ENCODE measurements at regions not wholly inside any gene's neighbourhood (a gene's known extent, or its start where the extent isn't known, plus 50 kb on each side); places are given as distances from the start of the nearest gene placed in this dataset.
A peak's percentile ranks its signal among the peaks of the same experiment; 100 is the strongest.
"Not testable (repeated sequence)": the region's sequence is repeated elsewhere in the genome, so short reads cannot be mapped to it uniquely, and the experiment has no call there.

DNA sequence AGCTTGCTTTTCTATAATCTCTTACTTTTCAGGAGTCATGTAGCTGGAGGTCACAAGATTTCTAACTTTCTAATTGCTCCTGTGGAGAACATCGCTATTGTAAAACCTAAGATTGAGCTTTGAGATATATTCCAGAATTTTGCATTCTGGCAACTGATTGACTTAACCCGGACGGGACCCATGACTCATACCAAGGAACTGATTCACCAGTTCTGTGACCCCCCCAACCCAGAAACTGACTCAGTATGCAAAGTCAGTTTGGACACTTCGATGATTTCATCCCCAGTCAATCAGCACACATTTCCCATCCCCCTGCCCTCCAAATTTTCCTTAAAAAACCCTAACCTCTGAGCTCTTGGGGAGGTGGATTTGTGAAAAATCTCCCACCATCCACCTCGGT is 396.5 kb upstream of the GBE1 start:
- Histone ChIP-seq H3K36me3 (ENCODE audit: control insufficient read depth, insufficient read depth, low read length, severe bottlenecking) (no peaks in the 10 kb centered on the region), H3K27me3 (replicated peaks; ENCODE audit: control insufficient read depth, insufficient read depth, low read length) (no peaks in the 10 kb centered on the region), H3K4me1 (ENCODE audit: control insufficient read depth, insufficient read depth, low read length) (peaks cover 11% of the 10 kb centered on the region), H3K9me3 (ENCODE audit: control insufficient read depth, low read length) (no peaks in the 10 kb centered on the region), H3K4me3 (ENCODE audit: low read length) (no peak overlapping the region), H3K9ac (ENCODE audit: low read length) (no peak overlapping the region)
- DNase-seq (ENCODE audit: low read depth): peak; percentile 48

GRCh38 chr3:82153892-82154291 is 392.4 kb upstream of the GBE1 start:
- H3K9me3 ChIP-seq (ENCODE audit: control insufficient read depth, low read length); H3K27me3 ChIP-seq (replicated peaks; ENCODE audit: control insufficient read depth, insufficient read depth, low read length); DNase-seq (ENCODE audit: low read depth); H3K36me3 ChIP-seq (ENCODE audit: control insufficient read depth, insufficient read depth, low read length, severe bottlenecking); H3K4me3 ChIP-seq (ENCODE audit: low read length); H3K9ac ChIP-seq (ENCODE audit: low read length): not testable (repeated sequence)
- peaks cover 11% of the 10 kb centered on the region for H3K4me1 ChIP-seq (ENCODE audit: control insufficient read depth, insufficient read depth, low read length)

GRCh38 chr3:82145742-82146141 is 384.3 kb upstream of the GBE1 start:
- Histone ChIP-seq H3K9me3 (ENCODE audit: control insufficient read depth, low read length) (no peaks in the 10 kb centered on the region), H3K36me3 (ENCODE audit: control insufficient read depth, insufficient read depth, low read length, severe bottlenecking) (no peaks in the 10 kb centered on the region), H3K27me3 (replicated peaks; ENCODE audit: control insufficient read depth, insufficient read depth, low read length) (no peaks in the 10 kb centered on the region), H3K9ac (ENCODE audit: low read length) (no peak overlapping the region), H3K4me3 (ENCODE audit: low read length) (no peak overlapping the region), H3K4me1 (ENCODE audit: control insufficient read depth, insufficient read depth, low read length) (no peaks in the 10 kb centered on the region)
- no peak for DNase-seq (ENCODE audit: low read depth)

- Histone ChIP-seq H3K4me3 (ENCODE audit: low read length) (no peak overlapping the region), H3K9ac (ENCODE audit: low read length) (no peak overlapping the region), H3K36me3 (ENCODE audit: control insufficient read depth, insufficient read depth, low read length, severe bottlenecking) (no peaks in the 10 kb centered on the region), H3K9me3 (ENCODE audit: control insufficient read depth, low read length) (no peaks in the 10 kb centered on the region), H3K27me3 (replicated peaks; ENCODE audit: control insufficient read depth, insufficient read depth, low read length) (no peaks in the 10 kb centered on the region), H3K4me1 (ENCODE audit: control insufficient read depth, insufficient read depth, low read length) (no peaks in the 10 kb centered on the region)
- no peak for DNase-seq (ENCODE audit: low read depth)
These were observed 383.4 kb upstream of the GBE1 start for GRCh38 chr3:82144811-82145210.

DNA sequence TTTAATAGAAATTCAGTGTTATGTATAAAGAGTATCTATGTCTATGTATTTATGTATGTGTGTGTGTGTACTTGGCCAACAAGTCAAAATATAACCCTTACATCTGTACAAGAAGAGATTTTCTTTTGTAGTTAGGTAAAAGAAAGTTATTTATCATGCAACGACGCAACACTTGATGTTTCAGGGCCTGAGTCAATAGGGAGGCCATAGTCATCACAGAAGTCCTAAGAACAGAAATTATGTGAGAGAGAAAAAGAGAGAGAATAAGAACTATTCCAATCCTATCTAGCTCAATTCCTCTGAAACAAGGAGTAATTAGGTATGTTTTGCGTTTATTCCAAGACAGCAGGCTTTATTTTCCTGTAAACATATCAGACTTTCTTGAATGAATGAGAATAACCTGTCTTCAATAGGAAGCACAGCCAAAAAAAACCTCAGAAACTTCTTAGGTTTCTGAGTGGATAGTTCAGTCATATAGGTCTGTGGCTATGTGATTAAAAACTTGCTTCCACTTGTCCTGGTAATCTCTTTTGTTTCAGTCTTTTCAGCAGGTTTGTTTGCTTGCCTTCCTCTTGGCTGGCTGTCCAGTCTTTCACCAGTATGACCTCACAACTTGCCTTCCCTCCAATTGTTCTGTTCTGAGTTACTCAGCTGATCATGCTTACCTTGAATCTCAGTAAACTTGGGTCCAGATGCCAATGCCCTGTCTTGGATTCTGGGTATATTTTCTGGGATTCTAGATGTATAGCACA is 382.4 kb upstream of the GBE1 start:
- no peaks in the 10 kb centered on the region for H3K9me3 ChIP-seq (ENCODE audit: control insufficient read depth, low read length)
- no peaks in the 10 kb centered on the region for H3K27me3 ChIP-seq (replicated peaks; ENCODE audit: control insufficient read depth, insufficient read depth, low read length)
- no peaks in the 10 kb centered on the region for H3K4me1 ChIP-seq (ENCODE audit: control insufficient read depth, insufficient read depth, low read length)
- no peak overlapping the region for H3K4me3 ChIP-seq (ENCODE audit: low read length)
- H3K9ac ChIP-seq (ENCODE audit: low read length): no peak overlapping the region
- H3K36me3 ChIP-seq (ENCODE audit: control insufficient read depth, insufficient read depth, low read length, severe bottlenecking): no peaks in the 10 kb centered on the region
- DNase-seq (ENCODE audit: low read depth): no peak

- DNase-seq (ENCODE audit: low read depth): no peak
- Histone ChIP-seq H3K36me3 (ENCODE audit: control insufficient read depth, insufficient read depth, low read length, severe bottlenecking) (no peaks in the 10 kb centered on the region), H3K9me3 (ENCODE audit: control insufficient read depth, low read length) (no peaks in the 10 kb centered on the region), H3K27me3 (replicated peaks; ENCODE audit: control insufficient read depth, insufficient read depth, low read length) (no peaks in the 10 kb centered on the region), H3K4me1 (ENCODE audit: control insufficient read depth, insufficient read depth, low read length) (no peaks in the 10 kb centered on the region), H3K9ac (ENCODE audit: low read length) (no peak overlapping the region), H3K4me3 (ENCODE audit: low read length) (no peak overlapping the region)
These were observed 380.1 kb upstream of the GBE1 start for GRCh38 chr3:82141592-82141991.

DNA sequence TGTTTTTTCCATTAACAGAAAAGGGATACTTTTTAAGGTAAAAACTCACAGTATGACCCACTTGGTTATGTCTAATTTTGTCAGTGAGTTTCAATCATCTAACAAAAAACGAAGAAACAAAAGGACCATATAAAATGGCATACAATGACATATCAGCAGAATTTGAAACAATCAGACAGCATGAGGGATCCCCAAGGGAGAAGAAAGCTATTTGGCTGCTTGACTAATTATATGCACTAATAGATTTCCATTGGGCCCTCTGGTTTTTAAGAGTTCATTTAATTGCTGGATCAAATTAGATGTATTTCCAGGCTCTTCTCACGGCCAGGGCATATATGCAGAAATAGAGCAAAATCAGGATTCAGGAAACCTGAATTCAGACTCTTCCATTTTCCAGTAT is 376.4 kb upstream of the GBE1 start:
- no peaks in the 10 kb centered on the region for H3K4me1 ChIP-seq (ENCODE audit: control insufficient read depth, insufficient read depth, low read length)
- no peaks in the 10 kb centered on the region for H3K36me3 ChIP-seq (ENCODE audit: control insufficient read depth, insufficient read depth, low read length, severe bottlenecking)
- no peak overlapping the region for H3K4me3 ChIP-seq (ENCODE audit: low read length)
- H3K9ac ChIP-seq (ENCODE audit: low read length): no peak overlapping the region
- no peaks in the 10 kb centered on the region for H3K9me3 ChIP-seq (ENCODE audit: control insufficient read depth, low read length)
- no peaks in the 10 kb centered on the region for H3K27me3 ChIP-seq (replicated peaks; ENCODE audit: control insufficient read depth, insufficient read depth, low read length)
- no peak for DNase-seq (ENCODE audit: low read depth)

DNA sequence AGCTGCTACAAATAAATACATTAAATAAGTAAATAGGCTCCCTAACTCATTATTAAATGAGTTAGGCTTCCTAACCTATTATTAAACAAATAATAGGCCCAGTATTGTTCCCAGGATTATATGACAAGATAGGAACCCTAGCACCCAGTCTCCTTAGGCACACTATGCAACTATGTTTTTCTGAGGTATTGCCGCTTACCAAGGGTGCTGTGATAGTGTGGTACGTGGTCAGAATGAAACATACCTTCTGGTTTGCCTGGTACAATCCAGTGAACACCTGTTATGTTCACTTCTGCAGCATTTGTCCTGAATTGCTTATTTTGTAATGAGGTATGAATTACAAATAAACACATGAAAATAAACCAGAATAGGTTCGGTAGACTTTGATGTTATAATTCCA is 375.6 kb upstream of the GBE1 start:
- Histone ChIP-seq H3K4me3 (ENCODE audit: low read length) (no peak overlapping the region), H3K27me3 (replicated peaks; ENCODE audit: control insufficient read depth, insufficient read depth, low read length) (no peaks in the 10 kb centered on the region), H3K9me3 (ENCODE audit: control insufficient read depth, low read length) (no peaks in the 10 kb centered on the region), H3K4me1 (ENCODE audit: control insufficient read depth, insufficient read depth, low read length) (no peaks in the 10 kb centered on the region), H3K9ac (ENCODE audit: low read length) (no peak overlapping the region), H3K36me3 (ENCODE audit: control insufficient read depth, insufficient read depth, low read length, severe bottlenecking) (no peaks in the 10 kb centered on the region)
- DNase-seq (ENCODE audit: low read depth): no peak

- Histone ChIP-seq H3K9me3 (ENCODE audit: control insufficient read depth, low read length) (no peaks in the 10 kb centered on the region), H3K27me3 (replicated peaks; ENCODE audit: control insufficient read depth, insufficient read depth, low read length) (no peaks in the 10 kb centered on the region), H3K4me3 (ENCODE audit: low read length) (no peak overlapping the region), H3K9ac (ENCODE audit: low read length) (no peak overlapping the region), H3K36me3 (ENCODE audit: control insufficient read depth, insufficient read depth, low read length, severe bottlenecking) (no peaks in the 10 kb centered on the region), H3K4me1 (ENCODE audit: control insufficient read depth, insufficient read depth, low read length) (peaks cover 3% of the 10 kb centered on the region)
- peak; percentile 85 for DNase-seq (ENCODE audit: low read depth)
These were observed 371.7 kb upstream of the GBE1 start for GRCh38 chr3:82133070-82133606.

DNA sequence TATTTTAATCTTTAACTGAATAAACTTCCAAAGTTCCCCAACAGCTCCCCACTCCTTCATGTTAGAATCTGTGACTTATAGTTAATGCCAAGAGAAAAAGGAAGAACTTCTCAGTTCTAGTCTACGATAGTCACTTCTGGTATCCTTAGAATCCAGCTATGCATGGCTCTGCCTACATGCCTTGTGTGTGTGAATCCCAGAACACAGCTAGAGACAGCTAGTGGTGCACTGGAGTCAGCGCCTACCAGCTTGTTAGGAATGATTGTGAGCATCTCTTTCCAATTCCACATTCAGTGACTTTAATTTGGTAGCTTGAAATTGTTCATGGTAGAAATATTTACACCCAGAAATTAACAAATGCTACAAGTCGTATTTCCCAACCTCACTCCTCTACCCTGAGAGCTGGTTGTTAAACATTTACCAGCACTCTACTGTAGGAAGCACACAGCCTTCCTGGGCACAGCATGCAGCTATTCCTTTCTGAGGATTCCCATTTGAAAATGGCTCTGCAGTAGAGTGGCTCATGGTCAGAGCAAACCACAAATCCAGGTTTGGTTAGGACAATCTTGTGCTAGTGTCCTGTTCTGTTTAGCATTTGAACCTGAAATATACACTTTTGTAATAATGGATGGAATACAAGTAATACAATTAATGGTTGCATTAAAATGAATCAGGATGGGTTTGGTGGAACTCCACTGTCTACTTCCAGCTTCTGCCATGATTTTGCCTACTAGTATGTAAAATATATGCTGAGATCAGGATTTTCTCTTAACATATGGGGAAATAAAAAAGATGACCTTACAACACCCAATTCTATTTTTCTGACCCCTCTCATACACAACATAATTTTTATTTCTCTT is 371.0 kb upstream of the GBE1 start:
- no peak for DNase-seq (ENCODE audit: low read depth)
- Histone ChIP-seq H3K36me3 (ENCODE audit: control insufficient read depth, insufficient read depth, low read length, severe bottlenecking) (no peaks in the 10 kb centered on the region), H3K27me3 (replicated peaks; ENCODE audit: control insufficient read depth, insufficient read depth, low read length) (no peaks in the 10 kb centered on the region), H3K9ac (ENCODE audit: low read length) (no peak overlapping the region), H3K9me3 (ENCODE audit: control insufficient read depth, low read length) (no peaks in the 10 kb centered on the region), H3K4me3 (ENCODE audit: low read length) (no peak overlapping the region), H3K4me1 (ENCODE audit: control insufficient read depth, insufficient read depth, low read length) (peaks cover 5% of the 10 kb centered on the region)

- DNase-seq (ENCODE audit: low read depth): no peak
- H3K27me3 ChIP-seq (replicated peaks; ENCODE audit: control insufficient read depth, insufficient read depth, low read length): no peaks in the 10 kb centered on the region
- no peak overlapping the region for H3K9ac ChIP-seq (ENCODE audit: low read length)
- no peaks in the 10 kb centered on the region for H3K36me3 ChIP-seq (ENCODE audit: control insufficient read depth, insufficient read depth, low read length, severe bottlenecking)
- H3K4me3 ChIP-seq (ENCODE audit: low read length): no peak overlapping the region
- no peaks in the 10 kb centered on the region for H3K9me3 ChIP-seq (ENCODE audit: control insufficient read depth, low read length)
- peaks cover 5% of the 10 kb centered on the region for H3K4me1 ChIP-seq (ENCODE audit: control insufficient read depth, insufficient read depth, low read length)
These were observed 368.6 kb upstream of the GBE1 start for GRCh38 chr3:82130046-82130445.
